ENCODE measurements at regions not wholly inside any gene's neighbourhood (a gene's known extent, or its start where the extent isn't known, plus 50 kb on each side); places are given as distances from the start of the nearest gene placed in this dataset.
A peak's percentile ranks its signal among the peaks of the same experiment; 100 is the strongest.

GRCh38 chr6:118761645-118762044 is 110.3 kb upstream of the CEP85L start:
- H3K36me3 Mint-ChIP-seq = no peaks in the 10 kb centered on the region
- H3K27ac ChIP-seq (ENCODE audit: low read length) = no peak overlapping the region
- intact Hi-C loops (cut with micrococcal nuclease) = no loop called here
- no peaks in the 10 kb centered on the region for H3K36me3 ChIP-seq (ENCODE audit: control insufficient read depth, insufficient read depth, low read length)
- H3K9me3 ChIP-seq (ENCODE audit: control insufficient read depth, insufficient read depth, low read length) = no peaks in the 10 kb centered on the region
- peaks cover 0 to 3% of the 10 kb centered on the region in 2 donors for H3K27me3 Mint-ChIP-seq (ENCODE audit: low read depth in 2 of 2)
- H3K4me3 ChIP-seq (ENCODE audit: low read length) = no peak overlapping the region
- DNase-seq = no peak
- no peaks in the 10 kb centered on the region for H3K4me1 ChIP-seq (ENCODE audit: control insufficient read depth, insufficient read depth, low read length)
- ATAC-seq = no peak
- TF ChIP-seq CTCF (IDR thresholded peaks at IDR 0.05) = no peak
- H3K9me3 Mint-ChIP-seq = no peaks in the 10 kb centered on the region
- H3K27ac Mint-ChIP-seq = no peak overlapping the region
- H3K27me3 ChIP-seq (ENCODE audit: control insufficient read depth, insufficient read depth, low read length) = no peaks in the 10 kb centered on the region
- H3K4me3 Mint-ChIP-seq = no peak overlapping the region
- 40% methylated on average over 1 of the region's 1 CpG for WGBS (ENCODE audit: insufficient coverage)
- H3K4me1 Mint-ChIP-seq = peaks cover 0 to 9% of the 10 kb centered on the region in 2 donors

GRCh38 chr6:118758946-118759345 is 107.6 kb upstream of the CEP85L start:
- Histone ChIP-seq H3K4me1 (ENCODE audit: control insufficient read depth, insufficient read depth, low read length) (no peaks in the 10 kb centered on the region), H3K4me3 (ENCODE audit: low read length) (no peak overlapping the region), H3K27ac (ENCODE audit: low read length) (no peak overlapping the region), H3K9me3 (ENCODE audit: control insufficient read depth, insufficient read depth, low read length) (no peaks in the 10 kb centered on the region), H3K27me3 (ENCODE audit: control insufficient read depth, insufficient read depth, low read length) (no peaks in the 10 kb centered on the region), H3K36me3 (ENCODE audit: control insufficient read depth, insufficient read depth, low read length) (no peaks in the 10 kb centered on the region)
- TF ChIP-seq CTCF (IDR thresholded peaks at IDR 0.05) = no peak
- H3K27me3 Mint-ChIP-seq (ENCODE audit: low read depth in 2 of 2) = peaks cover 0 to 3% of the 10 kb centered on the region in 2 donors
- H3K36me3 Mint-ChIP-seq = no peaks in the 10 kb centered on the region
- H3K4me1 Mint-ChIP-seq = no peaks in the 10 kb centered on the region
- intact Hi-C loops (cut with micrococcal nuclease) = no loop called here
- no peak for DNase-seq
- ATAC-seq = no peak
- no peaks in the 10 kb centered on the region for H3K9me3 Mint-ChIP-seq
- no peak overlapping the region for H3K4me3 Mint-ChIP-seq
- H3K27ac Mint-ChIP-seq = no peak overlapping the region

- WGBS (ENCODE audit: insufficient coverage) = 87% methylated on average over 5 of the region's 6 CpGs
- Histone ChIP-seq H3K27me3 (ENCODE audit: control insufficient read depth, insufficient read depth, low read length) (no peaks in the 10 kb centered on the region), H3K27ac (ENCODE audit: low read length) (no peak overlapping the region), H3K36me3 (ENCODE audit: control insufficient read depth, insufficient read depth, low read length) (no peaks in the 10 kb centered on the region), H3K9me3 (ENCODE audit: control insufficient read depth, insufficient read depth, low read length) (no peaks in the 10 kb centered on the region), H3K4me1 (ENCODE audit: control insufficient read depth, insufficient read depth, low read length) (no peaks in the 10 kb centered on the region), H3K4me3 (ENCODE audit: low read length) (no peak overlapping the region)
- Mint-ChIP-seq H3K4me1 (no peaks in the 10 kb centered on the region), H3K36me3 (no peaks in the 10 kb centered on the region), H3K27ac (no peak overlapping the region), H3K4me3 (no peak overlapping the region), H3K27me3 (ENCODE audit: low read depth in 2 of 2) (peaks cover 0 to 3% of the 10 kb centered on the region in 2 donors), H3K9me3 (no peaks in the 10 kb centered on the region)
- DNase-seq = peak in 1 of 2 donors; percentile 44
- intact Hi-C loops (cut with micrococcal nuclease) = no loop called here
- no peak for TF ChIP-seq CTCF (IDR thresholded peaks at IDR 0.05)
- ATAC-seq = no peak
Measured at GRCh38 chr6:118755941-118756646, 104.7 kb upstream of the CEP85L start.

- H3K4me3 ChIP-seq (ENCODE audit: low read length) = no peak overlapping the region
- Mint-ChIP-seq H3K27ac (no peak overlapping the region), H3K4me3 (no peak overlapping the region), H3K4me1 (peaks cover 0 to 7% of the 10 kb centered on the region in 2 donors), H3K36me3 (no peaks in the 10 kb centered on the region), H3K9me3 (no peaks in the 10 kb centered on the region), H3K27me3 (ENCODE audit: low read depth in 2 of 2) (peaks cover 0 to 3% of the 10 kb centered on the region in 2 donors)
- no peaks in the 10 kb centered on the region for H3K36me3 ChIP-seq (ENCODE audit: control insufficient read depth, insufficient read depth, low read length)
- TF ChIP-seq CTCF (IDR thresholded peaks at IDR 0.05) = no peak
- WGBS (ENCODE audit: insufficient coverage) = 97% methylated on average over 3 of the region's 3 CpGs
- no peak overlapping the region for H3K27ac ChIP-seq (ENCODE audit: low read length)
- no peaks in the 10 kb centered on the region for H3K4me1 ChIP-seq (ENCODE audit: control insufficient read depth, insufficient read depth, low read length)
- H3K27me3 ChIP-seq (ENCODE audit: control insufficient read depth, insufficient read depth, low read length) = no peaks in the 10 kb centered on the region
- DNase-seq (no peak), ATAC-seq (no peak)
- no peaks in the 10 kb centered on the region for H3K9me3 ChIP-seq (ENCODE audit: control insufficient read depth, insufficient read depth, low read length)
- intact Hi-C loops (cut with micrococcal nuclease) = no loop called here
Measured at GRCh38 chr6:118752803-118753202, 101.4 kb upstream of the CEP85L start.

Data from natural killer cell (primary cell).